Left renal pelvis (tissue), 4 donors: ENCODE measurements at regions not wholly inside any gene's neighbourhood (a gene's known extent, or its start where the extent isn't known, plus 50 kb on each side); places are given as distances from the start of the nearest gene placed in this dataset.
"Not testable (repeated sequence)": the region's sequence is repeated elsewhere in the genome, so short reads cannot be mapped to it uniquely, and the experiment has no call there.

Experiments used
- DNase-seq, 4 donors: peaks; one replicate each; pipeline ENCODE4 v3.0.0-alpha.2; 2013; ENCODE audit warnings: low read depth in 4 of 4, low spot score in 3 of 4

DNA sequence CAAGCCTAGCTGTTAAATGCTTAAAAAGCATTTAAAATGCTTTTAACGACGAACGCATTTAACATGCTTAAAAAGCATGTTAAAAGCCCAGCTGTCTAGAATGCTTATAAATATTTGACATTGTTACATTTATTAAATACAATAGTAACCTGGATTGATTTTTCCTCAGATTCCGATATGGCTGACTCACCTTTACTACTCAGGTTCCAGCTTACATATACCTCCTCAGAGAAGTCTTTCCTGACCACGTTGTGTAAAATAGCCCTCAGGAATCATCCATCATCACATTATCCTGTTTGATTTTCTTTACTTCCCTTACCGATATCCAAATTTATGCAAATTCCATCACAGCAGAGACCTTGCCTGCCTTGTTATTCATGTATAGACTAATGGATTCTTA, 51.4 kb downstream of the SLC41A2 start:
- DNase-seq, result no peak

DNA sequence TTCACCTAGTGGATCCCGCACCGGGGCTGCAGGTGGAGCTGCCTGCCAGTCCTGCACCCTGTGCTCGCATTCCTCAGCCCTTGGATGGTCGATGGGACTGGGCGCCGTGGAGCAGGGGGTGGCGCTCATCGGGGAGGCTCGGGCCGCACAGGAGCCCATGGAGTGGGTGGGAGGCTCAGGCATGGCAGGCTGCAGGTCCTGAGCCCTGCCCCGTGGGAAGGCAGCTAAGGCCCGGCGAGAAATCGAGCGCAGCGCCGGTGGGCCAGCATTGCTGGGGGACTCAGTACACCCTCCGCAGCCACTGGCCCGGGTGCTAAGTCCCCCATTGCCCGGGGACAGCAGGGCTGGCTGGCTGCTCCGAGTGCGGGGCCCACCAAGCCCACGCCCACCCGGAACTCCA, 52.6 kb downstream of the SLC41A2 start:
- DNase-seq, result not testable (repeated sequence)

DNA sequence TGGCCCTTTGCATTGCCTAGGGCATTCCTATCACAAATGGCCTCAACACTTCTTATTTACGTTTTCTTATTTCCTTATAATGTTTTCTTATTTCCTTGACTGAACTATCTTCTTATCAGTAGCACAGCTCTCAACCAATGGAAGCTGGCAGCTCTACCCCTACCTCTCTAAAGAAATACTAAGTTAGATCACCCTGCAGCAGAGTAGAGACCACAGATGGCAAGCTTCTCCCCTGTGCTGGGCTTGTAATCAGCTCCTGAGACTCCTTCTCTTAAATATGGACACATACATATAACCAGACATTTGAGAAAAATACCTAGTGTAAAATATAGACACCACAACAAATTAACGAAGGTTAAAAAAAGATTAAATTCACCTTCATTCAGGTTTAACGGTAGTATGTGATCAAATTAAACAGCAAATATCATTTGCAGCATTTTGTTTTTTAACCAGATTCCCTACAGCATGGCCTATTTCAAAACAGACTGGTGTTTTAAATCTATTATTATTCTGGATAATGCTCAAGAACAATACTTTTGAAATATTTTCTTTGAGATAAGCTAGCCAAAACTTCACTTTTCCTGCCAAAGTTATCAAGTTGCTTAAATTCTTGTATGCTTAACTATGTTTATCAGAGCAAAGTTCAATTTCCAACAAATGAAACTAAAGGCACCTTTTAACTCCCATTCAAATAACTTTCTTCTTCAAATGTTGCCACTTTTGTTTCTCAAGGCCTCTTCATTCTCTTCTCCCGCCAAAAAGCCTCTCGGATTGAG, 54.3 kb downstream of the SLC41A2 start:
- no peak for DNase-seq

DNA sequence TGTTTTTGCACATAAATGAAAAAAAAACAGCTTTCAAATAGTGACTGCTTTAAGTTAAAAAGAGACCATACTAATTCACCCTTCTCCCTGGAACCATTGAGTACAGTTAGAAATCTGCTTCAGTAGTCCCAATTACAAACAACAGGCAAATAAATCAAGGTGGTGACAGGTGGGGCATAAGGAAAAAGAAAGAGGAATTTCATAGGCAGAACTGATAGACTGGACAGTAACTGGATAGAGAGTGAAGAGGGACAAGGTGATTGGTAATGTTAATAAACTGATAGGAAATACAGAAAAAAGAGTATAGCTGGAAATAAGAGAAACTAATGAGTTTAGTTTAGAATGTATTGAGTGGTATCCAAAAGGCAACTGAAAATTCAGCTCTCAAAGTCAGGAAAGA, 56.0 kb downstream of the SLC41A2 start:
- DNase-seq, result no peak

DNA sequence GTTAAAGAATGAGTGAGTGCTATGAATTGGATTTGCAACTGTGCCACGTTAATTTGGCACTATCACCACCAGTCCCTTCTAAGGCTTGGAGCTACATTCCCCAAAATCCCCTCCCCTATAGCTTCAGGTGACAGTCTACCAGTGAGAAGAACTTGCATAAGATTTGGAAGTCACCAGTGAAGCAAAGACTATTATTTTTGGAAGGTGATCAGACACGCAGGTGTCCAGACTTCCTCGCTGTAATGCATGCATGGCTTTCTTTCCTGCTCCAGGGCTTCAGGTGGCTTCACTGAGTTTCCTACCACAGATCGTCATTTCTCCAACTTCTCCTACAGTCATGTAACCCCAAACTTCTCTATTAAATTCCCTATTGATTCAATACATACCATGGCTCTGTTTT, 61.4 kb downstream of the SLC41A2 start:
- DNase-seq, result no peak

DNA sequence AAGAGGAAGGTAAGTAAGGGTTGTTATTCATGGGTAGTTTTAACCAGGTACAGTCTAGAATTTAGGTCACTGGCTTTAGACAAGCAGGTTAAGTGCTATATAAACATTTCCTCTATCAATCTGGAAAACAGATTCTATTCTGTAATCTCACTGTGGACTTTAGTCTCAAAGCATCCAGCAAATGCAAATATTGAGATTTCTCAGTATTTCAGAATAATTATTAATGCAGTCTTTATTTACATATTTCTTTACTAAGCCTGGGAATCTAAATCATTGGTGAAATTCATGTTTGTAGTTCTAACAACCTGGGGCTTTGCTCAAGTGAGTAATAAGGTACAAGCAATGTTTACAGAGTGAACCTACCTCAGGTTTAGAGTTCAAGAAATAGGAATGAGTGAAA, 61.9 kb downstream of the SLC41A2 start:
- no peak for DNase-seq

DNA sequence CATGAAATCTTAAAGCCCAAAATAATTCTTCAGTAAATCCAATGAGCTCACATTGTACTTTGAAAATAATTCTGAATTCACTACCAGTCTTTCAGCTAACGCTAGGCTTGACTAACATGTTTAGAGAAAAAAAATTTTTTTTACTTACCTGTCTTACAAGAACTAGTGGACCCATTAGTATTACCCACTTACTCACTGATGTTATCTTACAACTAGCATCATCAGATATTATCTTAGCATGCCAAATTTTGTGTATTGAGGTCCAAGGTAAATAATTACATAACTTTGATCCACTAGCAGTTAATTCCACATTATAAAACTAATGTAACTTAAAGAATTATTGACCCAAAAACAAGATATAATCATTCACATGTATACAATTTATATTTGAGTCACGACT, 62.7 kb downstream of the SLC41A2 start:
- DNase-seq, result no peak

DNA sequence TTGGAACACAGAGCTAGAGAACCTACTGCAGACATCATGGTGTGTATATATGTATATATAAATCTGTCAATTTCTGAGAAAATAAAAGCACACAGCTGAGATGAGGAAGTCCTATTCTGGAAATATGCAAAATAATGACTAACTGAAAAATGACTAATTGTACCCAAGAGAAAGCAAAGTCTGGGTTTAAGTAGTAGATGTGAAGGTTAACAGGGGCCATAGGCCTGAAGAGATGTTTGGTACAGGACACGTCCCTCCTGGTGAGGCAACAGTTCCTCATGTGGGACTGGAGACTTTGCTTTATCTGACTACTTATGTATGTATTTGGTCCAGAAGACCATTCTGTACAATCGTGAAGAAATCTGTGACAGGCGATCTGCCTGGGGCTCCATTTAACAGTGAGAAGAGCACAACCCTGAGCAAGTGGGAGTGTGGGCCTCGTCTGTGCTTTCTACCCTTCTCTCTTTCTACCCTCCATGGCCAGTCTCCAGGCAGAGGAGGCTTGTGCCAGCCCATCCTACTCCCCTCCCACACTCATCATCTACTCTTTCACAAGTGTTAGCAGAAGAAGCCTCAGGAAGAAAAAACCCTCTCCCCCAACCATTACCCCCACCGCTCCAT, 67.5 kb downstream of the SLC41A2 start:
- no peak for DNase-seq

DNA sequence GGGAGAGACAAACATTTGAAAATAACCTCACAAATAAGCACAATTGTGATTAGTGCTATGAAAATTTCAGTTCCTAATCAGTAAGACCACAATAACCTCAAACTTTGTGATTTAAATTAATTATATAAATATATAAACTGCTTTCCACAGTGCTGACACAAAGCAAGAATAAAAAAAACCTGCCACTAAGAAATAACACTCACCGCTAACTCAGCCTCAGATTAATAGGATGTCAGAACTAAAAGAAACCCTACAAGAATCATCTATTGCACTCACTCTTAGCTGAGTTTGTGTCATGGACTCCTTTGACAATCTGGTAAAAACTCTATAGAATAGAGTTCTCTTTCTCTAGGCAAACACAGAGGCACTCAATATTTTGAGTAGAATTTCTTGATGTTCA, 68.4 kb downstream of the SLC41A2 start:
- no peak for DNase-seq

DNA sequence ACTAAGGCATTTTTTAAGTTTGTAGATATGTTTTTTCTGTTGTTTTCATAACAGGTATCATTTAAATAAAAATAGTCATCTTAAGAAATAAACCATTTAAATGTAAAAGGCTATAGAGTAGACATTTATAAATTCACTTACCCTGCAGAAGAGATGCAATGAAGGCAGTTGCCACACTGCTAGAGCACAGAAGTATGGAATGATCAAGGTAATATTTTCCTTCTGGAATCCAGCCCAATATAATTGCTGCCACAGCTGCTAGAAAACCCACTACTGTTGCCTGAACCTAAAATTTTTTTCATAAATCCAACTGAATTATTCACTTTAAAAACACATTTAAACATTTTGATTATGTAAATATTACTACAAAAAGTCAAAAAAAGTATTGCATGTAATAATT, 69.2 kb downstream of the SLC41A2 start:
- DNase-seq, result no peak

DNA sequence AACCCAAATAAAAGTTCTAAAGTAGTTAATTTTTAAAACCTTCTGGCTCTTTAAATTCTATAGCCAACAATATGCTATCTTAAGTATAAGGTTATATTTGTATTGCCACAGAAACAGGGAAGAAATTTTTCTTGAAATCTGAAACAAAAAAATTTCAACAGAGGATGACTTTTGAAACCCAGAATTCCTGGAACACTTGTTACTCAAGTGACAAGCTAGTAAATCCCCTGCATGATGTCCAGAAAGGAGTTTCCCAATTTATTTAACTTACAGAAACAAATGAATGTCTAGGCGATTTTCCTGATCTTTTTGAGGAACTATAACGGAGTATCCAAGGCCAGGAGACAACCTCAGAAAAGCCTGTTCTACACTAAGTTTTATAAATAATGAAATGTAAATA, 69.6 kb downstream of the SLC41A2 start:
- no peak for DNase-seq

DNA sequence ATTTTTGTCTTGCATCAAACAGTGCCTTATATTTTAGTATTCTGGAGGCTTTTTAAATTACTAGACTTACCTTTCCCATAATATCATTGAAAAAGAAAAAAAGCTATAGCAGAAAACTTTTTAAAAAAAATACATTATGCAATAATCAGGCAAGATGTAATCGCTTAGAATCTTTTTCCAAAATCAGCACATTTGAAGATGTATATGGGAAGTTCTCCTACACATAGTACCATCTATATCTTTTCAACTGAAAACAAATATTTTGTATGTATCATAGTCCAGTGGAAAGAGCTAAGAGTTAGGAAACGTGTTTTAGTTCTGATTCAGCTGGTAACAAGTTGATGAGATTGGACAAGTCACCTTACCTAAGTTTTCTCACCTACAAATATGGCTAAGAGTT, 70.6 kb downstream of the SLC41A2 start:
- DNase-seq, result no peak

DNA sequence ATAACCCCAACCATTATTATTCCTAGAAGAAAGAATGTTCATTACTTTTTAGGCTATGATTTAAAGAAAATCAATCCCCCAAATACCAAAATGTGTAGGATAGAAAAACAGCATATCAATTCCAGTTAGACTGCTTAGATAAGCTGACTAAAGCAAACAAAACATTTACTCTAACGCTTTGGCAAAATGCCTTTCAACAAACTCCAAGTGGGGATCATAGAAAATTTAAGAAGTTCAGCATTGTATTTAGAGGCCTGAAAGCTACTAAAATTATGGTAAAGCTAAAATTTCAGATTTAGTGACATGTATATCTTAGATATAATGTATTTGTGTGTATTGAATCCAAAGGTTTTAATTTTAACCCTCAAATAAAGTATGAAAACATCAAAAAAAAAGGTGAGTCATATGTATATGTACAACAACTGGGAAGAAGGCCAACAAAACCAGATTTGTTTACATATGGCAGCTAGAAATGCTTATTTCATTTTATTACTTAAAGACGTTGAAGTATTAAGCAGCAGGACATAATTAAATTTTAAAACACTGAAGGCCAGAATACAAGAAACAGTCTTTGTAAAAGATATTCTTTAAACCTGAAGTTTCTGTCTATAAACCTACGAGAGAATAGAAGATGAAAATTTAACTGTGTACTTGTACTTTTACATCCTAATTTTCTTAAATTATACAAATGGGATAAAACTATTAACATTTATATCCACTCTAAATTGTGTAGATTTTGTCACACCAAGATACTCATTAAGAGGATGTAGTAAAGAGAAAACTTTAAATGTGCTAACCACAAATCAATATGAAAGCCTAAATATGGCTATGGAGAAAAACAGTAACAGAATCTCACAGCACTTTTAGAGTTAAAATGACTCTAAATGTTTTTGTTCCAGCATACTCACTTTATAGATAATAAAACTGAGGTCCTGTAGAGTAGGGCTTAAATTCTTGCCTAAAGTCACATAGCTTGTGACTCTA, 71.4 kb downstream of the SLC41A2 start:
- no peak for DNase-seq

DNA sequence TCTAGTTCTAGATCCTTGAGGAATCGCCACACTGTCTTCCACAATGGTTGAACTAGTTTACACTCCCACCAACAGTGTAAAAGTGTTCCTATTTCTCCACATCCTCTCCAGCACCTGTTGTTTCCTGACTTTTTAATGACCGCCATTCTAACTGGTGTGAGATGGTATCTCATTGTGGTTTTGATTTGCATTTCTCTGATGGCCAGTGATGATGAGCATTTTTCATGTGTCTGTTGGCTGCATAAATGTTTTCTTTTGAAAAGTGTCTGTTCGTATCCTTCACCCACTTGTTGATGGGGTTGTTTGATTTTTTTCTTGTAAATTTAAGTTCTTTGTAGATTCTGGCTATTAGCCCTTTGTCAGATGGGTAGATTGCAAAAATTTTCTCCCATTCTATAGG, 79.2 kb downstream of the SLC41A2 start:
- DNase-seq, result not testable (repeated sequence)

DNA sequence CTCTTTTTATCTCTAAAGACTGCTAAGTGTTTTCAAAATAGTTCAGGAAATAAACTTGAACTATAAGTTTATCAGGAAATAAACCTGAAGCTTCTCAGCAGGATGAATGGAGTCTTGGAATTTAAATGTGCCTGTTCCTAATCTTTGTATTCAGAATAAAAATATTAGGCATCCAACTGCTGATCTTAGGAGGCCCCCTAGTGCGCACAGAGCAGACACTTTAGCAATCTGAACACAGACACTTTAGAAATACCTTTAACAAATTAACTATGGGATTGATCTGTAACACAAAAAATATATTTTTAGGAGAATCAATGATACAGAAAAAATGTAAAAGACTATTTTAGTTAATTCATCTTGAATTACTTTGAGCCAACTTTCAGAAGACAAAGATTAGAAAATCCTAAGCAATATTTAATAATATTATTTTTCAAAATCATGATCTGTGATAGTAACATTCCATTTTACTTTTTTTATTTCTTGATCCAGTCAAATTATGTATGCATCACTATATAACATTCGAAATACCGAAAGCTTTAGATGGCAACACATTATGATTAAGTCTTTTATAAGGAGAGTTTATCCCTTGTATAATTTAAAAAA, 80.9 kb downstream of the SLC41A2 start:
- DNase-seq, result peak in 1 of 4 donors; percentile 26

DNA sequence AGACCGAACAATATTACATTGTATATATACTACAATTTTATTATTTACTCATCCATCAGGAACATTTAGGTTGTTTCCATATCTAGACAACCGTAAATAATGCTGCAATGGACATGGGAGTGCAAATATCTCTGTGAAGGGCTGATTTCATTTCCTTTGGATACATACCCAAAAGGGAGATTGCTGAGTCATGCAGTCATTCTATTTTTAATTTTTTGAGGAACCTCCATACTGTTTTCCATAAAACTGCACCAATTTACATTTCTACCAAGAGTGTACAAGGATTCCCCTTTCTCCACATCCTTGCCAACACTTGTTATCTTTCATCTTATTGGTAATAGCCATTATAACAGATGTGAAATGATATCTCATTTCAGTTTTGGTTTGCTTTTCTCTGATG, 84.7 kb downstream of the SLC41A2 start:
- no peak for DNase-seq

DNA sequence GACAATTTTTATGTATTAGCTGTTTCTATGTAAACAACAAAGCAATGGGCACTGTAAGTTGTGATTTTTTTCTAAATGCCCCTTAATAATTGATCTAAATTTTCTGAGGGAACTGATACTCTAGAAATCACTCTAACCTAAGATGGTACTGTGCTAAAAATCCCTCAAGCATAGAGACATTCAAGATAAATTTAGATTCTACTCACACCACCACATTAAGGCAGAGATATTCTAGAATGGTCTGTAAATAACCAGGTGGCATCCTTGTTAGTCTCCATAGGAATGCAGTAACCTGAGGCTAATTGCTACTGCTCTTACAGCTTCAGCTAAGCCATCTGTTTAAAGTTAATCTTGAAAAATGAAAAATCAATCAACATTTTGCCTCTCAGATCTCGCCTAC, 87.3 kb downstream of the SLC41A2 start:
- no peak for DNase-seq

DNA sequence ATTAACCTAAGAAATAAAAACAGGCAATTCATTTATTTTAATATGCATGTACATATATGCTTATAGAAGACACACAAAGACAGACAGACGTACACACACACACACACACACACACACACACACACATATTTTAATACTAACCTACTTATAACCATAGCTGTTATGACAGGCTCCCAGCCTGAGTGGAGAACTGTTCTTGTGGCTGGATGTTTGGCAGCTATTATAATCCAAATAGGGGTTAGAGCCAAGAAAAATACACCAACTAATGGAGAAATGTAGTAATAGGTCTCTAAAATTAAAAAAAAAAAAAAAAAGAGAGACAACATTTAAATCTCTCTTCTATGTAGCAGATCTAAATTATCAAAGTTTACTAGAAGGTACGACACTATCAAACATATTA, 91.8 kb downstream of the SLC41A2 start:
- DNase-seq, result no peak

DNA sequence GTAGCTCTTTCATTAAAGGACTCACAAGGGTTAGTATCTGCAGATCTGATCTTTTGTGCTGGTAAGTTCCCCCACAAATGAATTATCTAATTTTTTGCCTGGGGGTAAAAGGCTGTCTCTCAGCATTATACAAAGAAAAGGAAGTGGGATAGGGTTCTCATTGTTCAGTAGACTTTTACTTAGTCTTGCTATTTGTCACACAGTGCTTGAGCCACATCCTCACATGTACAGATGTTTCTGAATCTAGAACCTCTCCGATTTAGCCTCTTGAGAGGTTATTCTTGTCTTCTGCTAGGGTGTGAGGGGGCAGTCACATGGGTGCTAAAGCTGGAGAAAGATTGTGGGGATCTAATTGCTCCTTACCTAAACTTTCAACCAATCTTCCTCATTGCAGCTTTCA, 93.0 kb downstream of the SLC41A2 start:
- no peak for DNase-seq

DNA sequence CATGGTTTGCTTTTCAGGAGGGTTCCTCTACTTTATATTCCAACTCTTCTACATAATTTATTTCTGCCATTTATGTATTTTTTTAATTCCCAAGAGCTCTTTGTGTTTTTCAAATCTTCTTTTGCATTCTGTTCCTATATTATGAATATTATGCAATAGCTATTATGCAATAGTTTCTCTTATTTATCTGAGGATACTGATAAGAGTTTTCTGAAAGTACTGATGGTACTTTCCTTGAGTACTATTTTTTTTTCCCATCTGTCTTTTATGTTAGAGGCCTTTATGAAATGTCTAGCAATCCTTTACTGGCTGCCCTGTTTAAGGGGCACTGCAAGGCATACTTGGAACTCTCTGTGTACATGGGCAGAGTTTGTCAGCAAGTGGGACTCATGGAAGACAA, 93.4 kb downstream of the SLC41A2 start:
- DNase-seq, result no peak
